ENCODE measurements at regions not wholly inside any gene's neighbourhood (a gene's known extent, or its start where the extent isn't known, plus 50 kb on each side); places are given as distances from the start of the nearest gene placed in this dataset.

DNA sequence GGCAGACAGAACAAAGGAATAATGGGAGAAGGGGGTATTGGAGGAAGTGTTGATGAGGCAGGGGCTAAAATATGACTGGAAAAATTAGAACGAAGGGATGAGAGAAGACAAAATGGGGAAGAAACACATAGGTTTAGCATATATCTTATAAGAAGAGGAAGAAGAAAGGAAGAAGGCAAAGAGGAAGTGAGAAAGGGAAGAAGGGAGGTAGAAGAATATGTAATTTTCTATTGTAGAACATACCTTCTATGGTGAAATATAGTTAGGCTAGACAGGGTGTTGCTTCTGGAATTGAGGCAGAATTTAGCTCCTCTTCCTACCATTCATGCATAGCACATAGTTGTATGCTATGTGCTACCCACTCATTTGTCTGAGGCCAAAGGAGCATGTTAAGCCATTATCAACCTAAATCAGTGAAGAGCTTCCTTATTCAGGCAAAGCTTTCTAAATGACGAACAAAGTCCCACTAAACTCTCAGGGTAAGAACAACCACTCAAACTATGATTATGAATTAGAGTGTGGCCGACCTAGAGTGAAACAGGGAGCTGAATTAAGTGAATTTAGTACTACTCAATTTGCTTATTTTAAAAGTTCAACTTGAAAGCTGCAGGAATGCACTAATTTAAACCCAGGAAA lies 180.9 kb upstream of the GALNT5 start:
- TF ChIP-seq, protein P1, sequence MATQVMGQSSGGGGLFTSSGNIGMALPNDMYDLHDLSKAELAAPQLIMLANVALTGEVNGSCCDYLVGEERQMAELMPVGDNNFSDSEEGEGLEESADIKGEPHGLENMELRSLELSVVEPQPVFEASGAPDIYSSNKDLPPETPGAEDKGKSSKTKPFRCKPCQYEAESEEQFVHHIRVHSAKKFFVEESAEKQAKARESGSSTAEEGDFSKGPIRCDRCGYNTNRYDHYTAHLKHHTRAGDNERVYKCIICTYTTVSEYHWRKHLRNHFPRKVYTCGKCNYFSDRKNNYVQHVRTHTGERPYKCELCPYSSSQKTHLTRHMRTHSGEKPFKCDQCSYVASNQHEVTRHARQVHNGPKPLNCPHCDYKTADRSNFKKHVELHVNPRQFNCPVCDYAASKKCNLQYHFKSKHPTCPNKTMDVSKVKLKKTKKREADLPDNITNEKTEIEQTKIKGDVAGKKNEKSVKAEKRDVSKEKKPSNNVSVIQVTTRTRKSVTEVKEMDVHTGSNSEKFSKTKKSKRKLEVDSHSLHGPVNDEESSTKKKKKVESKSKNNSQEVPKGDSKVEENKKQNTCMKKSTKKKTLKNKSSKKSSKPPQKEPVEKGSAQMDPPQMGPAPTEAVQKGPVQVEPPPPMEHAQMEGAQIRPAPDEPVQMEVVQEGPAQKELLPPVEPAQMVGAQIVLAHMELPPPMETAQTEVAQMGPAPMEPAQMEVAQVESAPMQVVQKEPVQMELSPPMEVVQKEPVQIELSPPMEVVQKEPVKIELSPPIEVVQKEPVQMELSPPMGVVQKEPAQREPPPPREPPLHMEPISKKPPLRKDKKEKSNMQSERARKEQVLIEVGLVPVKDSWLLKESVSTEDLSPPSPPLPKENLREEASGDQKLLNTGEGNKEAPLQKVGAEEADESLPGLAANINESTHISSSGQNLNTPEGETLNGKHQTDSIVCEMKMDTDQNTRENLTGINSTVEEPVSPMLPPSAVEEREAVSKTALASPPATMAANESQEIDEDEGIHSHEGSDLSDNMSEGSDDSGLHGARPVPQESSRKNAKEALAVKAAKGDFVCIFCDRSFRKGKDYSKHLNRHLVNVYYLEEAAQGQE (IDR thresholded peaks at IDR 0.05; ENCODE audit: insufficient read depth in 1 of 2, low read depth in 2 of 2, low read length in 1 of 2) = no peak
- TF ChIP-seq TCF7L2 (IDR thresholded peaks at IDR 0.05; ENCODE audit: low read depth, low read length) (no peak), SIN3A (IDR thresholded peaks at IDR 0.05; ENCODE audit: borderline replicate concordance, insufficient read depth, low read depth, low read length) (no peak), CTCF (IDR thresholded peaks at IDR 0.05) (no peak), POLR2AphosphoS5 (IDR thresholded peaks at IDR 0.05; ENCODE audit: low read depth, low read length) (no peak)
- in situ Hi-C loops (cut with HindIII; ENCODE audit: low pct_unique_long_range_greater_than_20kb, low sequenced_read_pairs) = no loop called here

DNA sequence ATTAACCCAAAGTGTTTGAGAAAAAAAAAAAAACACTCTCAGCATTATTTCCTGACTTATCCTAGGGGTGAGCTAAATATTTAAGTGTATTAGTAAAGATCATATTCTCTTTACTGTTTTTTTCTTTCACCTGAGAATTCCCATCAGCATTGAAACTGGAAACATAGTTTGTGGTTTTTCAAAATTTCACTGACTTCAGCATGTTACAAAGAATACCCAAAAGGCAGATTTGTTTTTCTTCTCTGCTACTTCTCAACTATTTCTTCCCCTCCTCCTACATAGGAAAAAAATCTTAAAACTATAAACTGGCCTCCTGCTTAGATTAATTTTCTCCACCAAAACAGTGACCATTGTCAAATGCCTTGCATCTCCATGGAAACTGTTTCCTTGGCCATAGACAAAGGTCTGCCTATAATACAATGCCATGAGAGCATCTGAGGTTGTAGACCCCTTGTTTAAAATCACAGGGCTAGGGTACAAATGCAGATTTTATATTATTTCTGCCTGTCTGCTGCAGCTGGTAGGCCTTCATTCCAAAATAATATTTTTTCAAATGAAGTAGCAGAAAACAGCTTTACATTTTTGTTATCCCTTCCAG lies 179.7 kb upstream of the GALNT5 start:
- Histone ChIP-seq H3K27ac (ENCODE audit: low read length) (no peak overlapping the region), H3K27me3 (ENCODE audit: control insufficient read depth, insufficient read depth, low read length) (no peaks in the 10 kb centered on the region), H3K4me3 (ENCODE audit: low read depth in 2 of 2, low read length in 2 of 2) (no peak overlapping the region), H3K9me3 (ENCODE audit: control insufficient read depth, insufficient read depth, low read depth, low read length) (no peaks in the 10 kb centered on the region), H3K4me1 (ENCODE audit: control insufficient read depth, insufficient read depth, low read length) (no peaks in the 10 kb centered on the region), H3K36me3 (ENCODE audit: control insufficient read depth, insufficient read depth, low read length) (no peaks in the 10 kb centered on the region)
- TF ChIP-seq POLR2AphosphoS5 (IDR thresholded peaks at IDR 0.05; ENCODE audit: low read depth, low read length) (no peak), TCF7L2 (IDR thresholded peaks at IDR 0.05; ENCODE audit: low read depth, low read length) (no peak), SIN3A (IDR thresholded peaks at IDR 0.05; ENCODE audit: borderline replicate concordance, insufficient read depth, low read depth, low read length) (no peak), CTCF (IDR thresholded peaks at IDR 0.05) (no peak)
- TF ChIP-seq, protein P1 (IDR thresholded peaks at IDR 0.05; ENCODE audit: insufficient read depth in 1 of 2, low read depth in 2 of 2, low read length in 1 of 2) = no peak
- no peak for DNase-seq (ENCODE audit: low read depth, low spot score)
- intact Hi-C loops (cut with micrococcal nuclease; ENCODE audit: unreplicated experiment) = no loop called here
- CTCF ChIA-PET = interaction anchor here (0.7 kb wide), 1 partner anchor 441 kb away, joined by 3 read pairs; no protein-coding TSS in a partner anchor
- in situ Hi-C loops (cut with HindIII; ENCODE audit: low pct_unique_long_range_greater_than_20kb, low sequenced_read_pairs) = no loop called here
- no peak for ATAC-seq
- no TSS peak for BruUV-seq (replicated peaks)
- POLR2A ChIA-PET = no interaction called here

More for the DNA sequence above, 180.9 kb upstream of the GALNT5 start:
- ChIA-PET CTCF (no interaction called here), POLR2A (no interaction called here)
- ATAC-seq (no peak), DNase-seq (ENCODE audit: low read depth, low spot score) (no peak)
- no peaks in the 10 kb centered on the region for H3K27me3 ChIP-seq (ENCODE audit: control insufficient read depth, insufficient read depth, low read length)
- BruUV-seq (replicated peaks) = no TSS peak
- no peak overlapping the region for H3K4me3 ChIP-seq (ENCODE audit: low read depth in 2 of 2, low read length in 2 of 2)
- H3K36me3 ChIP-seq (ENCODE audit: control insufficient read depth, insufficient read depth, low read length) = no peaks in the 10 kb centered on the region
- intact Hi-C loops (cut with micrococcal nuclease; ENCODE audit: unreplicated experiment) = no loop called here
- no peak overlapping the region for H3K27ac ChIP-seq (ENCODE audit: low read length)
- no peaks in the 10 kb centered on the region for H3K4me1 ChIP-seq (ENCODE audit: control insufficient read depth, insufficient read depth, low read length)
- H3K9me3 ChIP-seq (ENCODE audit: control insufficient read depth, insufficient read depth, low read depth, low read length) = no peaks in the 10 kb centered on the region
